ENCODE measurements at regions not wholly inside any gene's neighbourhood (a gene's known extent, or its start where the extent isn't known, plus 50 kb on each side); places are given as distances from the start of the nearest gene placed in this dataset.

- no peak for TF ChIP-seq CBFB (CRISPR knock-in tag; IDR thresholded peaks at IDR 0.05; ENCODE audit: low read depth)
- TF ChIP-seq, protein P1, sequence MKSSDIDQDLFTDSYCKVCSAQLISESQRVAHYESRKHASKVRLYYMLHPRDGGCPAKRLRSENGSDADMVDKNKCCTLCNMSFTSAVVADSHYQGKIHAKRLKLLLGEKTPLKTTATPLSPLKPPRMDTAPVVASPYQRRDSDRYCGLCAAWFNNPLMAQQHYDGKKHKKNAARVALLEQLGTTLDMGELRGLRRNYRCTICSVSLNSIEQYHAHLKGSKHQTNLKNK (CRISPR knock-in tag; IDR thresholded peaks at IDR 0.05): no peak
- TF ChIP-seq CREM (CRISPR knock-in tag; IDR thresholded peaks at IDR 0.05): no peak
- no peak for TF ChIP-seq ZNF138 (CRISPR knock-in tag; conservative IDR thresholded peaks at IDR 0.05)
- no peak for TF ChIP-seq RELA (CRISPR knock-in tag; IDR thresholded peaks at IDR 0.05; ENCODE audit: borderline replicate concordance)
- TF ChIP-seq, protein P2, sequence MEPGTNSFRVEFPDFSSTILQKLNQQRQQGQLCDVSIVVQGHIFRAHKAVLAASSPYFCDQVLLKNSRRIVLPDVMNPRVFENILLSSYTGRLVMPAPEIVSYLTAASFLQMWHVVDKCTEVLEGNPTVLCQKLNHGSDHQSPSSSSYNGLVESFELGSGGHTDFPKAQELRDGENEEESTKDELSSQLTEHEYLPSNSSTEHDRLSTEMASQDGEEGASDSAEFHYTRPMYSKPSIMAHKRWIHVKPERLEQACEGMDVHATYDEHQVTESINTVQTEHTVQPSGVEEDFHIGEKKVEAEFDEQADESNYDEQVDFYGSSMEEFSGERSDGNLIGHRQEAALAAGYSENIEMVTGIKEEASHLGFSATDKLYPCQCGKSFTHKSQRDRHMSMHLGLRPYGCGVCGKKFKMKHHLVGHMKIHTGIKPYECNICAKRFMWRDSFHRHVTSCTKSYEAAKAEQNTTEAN (CRISPR knock-in tag; IDR thresholded peaks at IDR 0.05): no peak
- TF ChIP-seq, protein P3, sequence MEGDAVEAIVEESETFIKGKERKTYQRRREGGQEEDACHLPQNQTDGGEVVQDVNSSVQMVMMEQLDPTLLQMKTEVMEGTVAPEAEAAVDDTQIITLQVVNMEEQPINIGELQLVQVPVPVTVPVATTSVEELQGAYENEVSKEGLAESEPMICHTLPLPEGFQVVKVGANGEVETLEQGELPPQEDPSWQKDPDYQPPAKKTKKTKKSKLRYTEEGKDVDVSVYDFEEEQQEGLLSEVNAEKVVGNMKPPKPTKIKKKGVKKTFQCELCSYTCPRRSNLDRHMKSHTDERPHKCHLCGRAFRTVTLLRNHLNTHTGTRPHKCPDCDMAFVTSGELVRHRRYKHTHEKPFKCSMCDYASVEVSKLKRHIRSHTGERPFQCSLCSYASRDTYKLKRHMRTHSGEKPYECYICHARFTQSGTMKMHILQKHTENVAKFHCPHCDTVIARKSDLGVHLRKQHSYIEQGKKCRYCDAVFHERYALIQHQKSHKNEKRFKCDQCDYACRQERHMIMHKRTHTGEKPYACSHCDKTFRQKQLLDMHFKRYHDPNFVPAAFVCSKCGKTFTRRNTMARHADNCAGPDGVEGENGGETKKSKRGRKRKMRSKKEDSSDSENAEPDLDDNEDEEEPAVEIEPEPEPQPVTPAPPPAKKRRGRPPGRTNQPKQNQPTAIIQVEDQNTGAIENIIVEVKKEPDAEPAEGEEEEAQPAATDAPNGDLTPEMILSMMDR (IDR thresholded peaks at IDR 0.05): no peak
- no peak for TF ChIP-seq ZNF121 (CRISPR knock-in tag; IDR thresholded peaks at IDR 0.05)
- no peak for TF ChIP-seq ELF4 (CRISPR knock-in tag; IDR thresholded peaks at IDR 0.05; ENCODE audit: low read depth)
- no peak for TF ChIP-seq ZBTB21 (CRISPR knock-in tag; IDR thresholded peaks at IDR 0.05; ENCODE audit: borderline replicate concordance)
- TF ChIP-seq, protein P4, sequence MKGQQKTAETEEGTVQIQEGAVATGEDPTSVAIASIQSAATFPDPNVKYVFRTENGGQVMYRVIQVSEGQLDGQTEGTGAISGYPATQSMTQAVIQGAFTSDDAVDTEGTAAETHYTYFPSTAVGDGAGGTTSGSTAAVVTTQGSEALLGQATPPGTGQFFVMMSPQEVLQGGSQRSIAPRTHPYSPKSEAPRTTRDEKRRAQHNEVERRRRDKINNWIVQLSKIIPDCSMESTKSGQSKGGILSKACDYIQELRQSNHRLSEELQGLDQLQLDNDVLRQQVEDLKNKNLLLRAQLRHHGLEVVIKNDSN (CRISPR knock-in tag; IDR thresholded peaks at IDR 0.05): no peak
- no peak for TF ChIP-seq ZNF317 (CRISPR knock-in tag; IDR thresholded peaks at IDR 0.05; ENCODE audit: borderline replicate concordance, low read depth)
- no peak for TF ChIP-seq ATF3 (CRISPR knock-in tag; conservative IDR thresholded peaks at IDR 0.05)
- no peak for TF ChIP-seq GRHL2 (CRISPR knock-in tag; IDR thresholded peaks at IDR 0.05; ENCODE audit: insufficient replicate concordance, severe bottlenecking)
- TF ChIP-seq GTF2I (CRISPR knock-in tag; conservative IDR thresholded peaks at IDR 0.05): no peak
These were observed 204.4 kb downstream of the COG6 start (continued) for GRCh38 chr13:39859898-39860297.

GRCh38 chr13:39862900-39863299 is 207.4 kb downstream of the COG6 start:
- Mint-ChIP-seq H3K4me3 (no peak overlapping the region), H3K27me3 (ENCODE audit: low read depth) (no peaks in the 10 kb centered on the region), H3K27ac (no peak overlapping the region), H3K9me3 (peaks cover 9% of the 10 kb centered on the region), H3K4me1 (peaks cover 5% of the 10 kb centered on the region), H3K36me3 (no peaks in the 10 kb centered on the region)
- CTCF ChIA-PET: no interaction called here
- TF ChIP-seq, protein P2 (CRISPR knock-in tag; IDR thresholded peaks at IDR 0.05): no peak
- TF ChIP-seq JAZF1 (CRISPR knock-in tag; IDR thresholded peaks at IDR 0.05) (no peak), TEAD1 (CRISPR knock-in tag; IDR thresholded peaks at IDR 0.05) (no peak), TP53 (CRISPR knock-in tag; IDR thresholded peaks at IDR 0.05) (no peak), ATF3 (CRISPR knock-in tag; conservative IDR thresholded peaks at IDR 0.05) (no peak), CBFB (CRISPR knock-in tag; IDR thresholded peaks at IDR 0.05; ENCODE audit: low read depth) (no peak), SMAD3 (CRISPR knock-in tag; IDR thresholded peaks at IDR 0.05; ENCODE audit: borderline replicate concordance) (no peak), MYBL2 (CRISPR knock-in tag; IDR thresholded peaks at IDR 0.05) (no peak)
- TF ChIP-seq, protein P5, sequence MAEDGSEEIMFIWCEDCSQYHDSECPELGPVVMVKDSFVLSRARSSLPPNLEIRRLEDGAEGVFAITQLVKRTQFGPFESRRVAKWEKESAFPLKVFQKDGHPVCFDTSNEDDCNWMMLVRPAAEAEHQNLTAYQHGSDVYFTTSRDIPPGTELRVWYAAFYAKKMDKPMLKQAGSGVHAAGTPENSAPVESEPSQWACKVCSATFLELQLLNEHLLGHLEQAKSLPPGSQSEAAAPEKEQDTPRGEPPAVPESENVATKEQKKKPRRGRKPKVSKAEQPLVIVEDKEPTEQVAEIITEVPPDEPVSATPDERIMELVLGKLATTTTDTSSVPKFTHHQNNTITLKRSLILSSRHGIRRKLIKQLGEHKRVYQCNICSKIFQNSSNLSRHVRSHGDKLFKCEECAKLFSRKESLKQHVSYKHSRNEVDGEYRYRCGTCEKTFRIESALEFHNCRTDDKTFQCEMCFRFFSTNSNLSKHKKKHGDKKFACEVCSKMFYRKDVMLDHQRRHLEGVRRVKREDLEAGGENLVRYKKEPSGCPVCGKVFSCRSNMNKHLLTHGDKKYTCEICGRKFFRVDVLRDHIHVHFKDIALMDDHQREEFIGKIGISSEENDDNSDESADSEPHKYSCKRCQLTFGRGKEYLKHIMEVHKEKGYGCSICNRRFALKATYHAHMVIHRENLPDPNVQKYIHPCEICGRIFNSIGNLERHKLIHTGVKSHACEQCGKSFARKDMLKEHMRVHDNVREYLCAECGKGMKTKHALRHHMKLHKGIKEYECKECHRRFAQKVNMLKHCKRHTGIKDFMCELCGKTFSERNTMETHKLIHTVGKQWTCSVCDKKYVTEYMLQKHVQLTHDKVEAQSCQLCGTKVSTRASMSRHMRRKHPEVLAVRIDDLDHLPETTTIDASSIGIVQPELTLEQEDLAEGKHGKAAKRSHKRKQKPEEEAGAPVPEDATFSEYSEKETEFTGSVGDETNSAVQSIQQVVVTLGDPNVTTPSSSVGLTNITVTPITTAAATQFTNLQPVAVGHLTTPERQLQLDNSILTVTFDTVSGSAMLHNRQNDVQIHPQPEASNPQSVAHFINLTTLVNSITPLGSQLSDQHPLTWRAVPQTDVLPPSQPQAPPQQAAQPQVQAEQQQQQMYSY (CRISPR knock-in tag; IDR thresholded peaks at IDR 0.05): no peak
- TF ChIP-seq, protein P3 (IDR thresholded peaks at IDR 0.05): no peak
- ATAC-seq (no peak), DNase-seq (ENCODE audit: low spot score) (no peak)
- POLR2A ChIA-PET: no interaction called here
